WTC11 (cell line): ENCODE measurements at regions not wholly inside any gene's neighbourhood (a gene's known extent, or its start where the extent isn't known, plus 50 kb on each side); places are given as distances from the start of the nearest gene placed in this dataset.

ENCODE experiments used
- ETV6 ChIP-seq: sonication (generic); formaldehyde crosslinking; IDR thresholded peaks from 2 replicates; pipeline ENCODE4 v1.8.1; 2022; ENCODE audit warnings: mild to moderate bottlenecking, missing genetic modification reagents
- NFYB ChIP-seq: sonication (generic); formaldehyde crosslinking; conservative IDR thresholded peaks from 2 replicates; pipeline ENCODE4 v1.8.0; 2022; ENCODE audit warnings: low read depth, missing genetic modification reagents
- SP1 ChIP-seq: sonication (generic); formaldehyde crosslinking; conservative IDR thresholded peaks from 2 replicates; pipeline ENCODE4 v1.8.1; 2022; ENCODE audit warnings: missing genetic modification reagents
- TF ChIP-seq, protein P1 (sequence below): fragments of 200-600 bp; IDR thresholded peaks from 2 replicates; pipeline ENCODE4 v1.8.0; 2022; ENCODE audit warnings: antibody characterized with exemption
- TF ChIP-seq, protein P2 (sequence below): fragments of 250-450 bp; sonication (Bioruptor Pico); IDR thresholded peaks from 2 replicates; pipeline ENCODE4 v1.9.0; 2021; ENCODE audit warnings: mild to moderate bottlenecking
- TF ChIP-seq, protein P3 (sequence below): sonication (generic); formaldehyde crosslinking; IDR thresholded peaks from 2 replicates; pipeline ENCODE4 v1.8.1; 2023; ENCODE audit warnings: mild to moderate bottlenecking, moderate library complexity, missing genetic modification reagents

DNA sequence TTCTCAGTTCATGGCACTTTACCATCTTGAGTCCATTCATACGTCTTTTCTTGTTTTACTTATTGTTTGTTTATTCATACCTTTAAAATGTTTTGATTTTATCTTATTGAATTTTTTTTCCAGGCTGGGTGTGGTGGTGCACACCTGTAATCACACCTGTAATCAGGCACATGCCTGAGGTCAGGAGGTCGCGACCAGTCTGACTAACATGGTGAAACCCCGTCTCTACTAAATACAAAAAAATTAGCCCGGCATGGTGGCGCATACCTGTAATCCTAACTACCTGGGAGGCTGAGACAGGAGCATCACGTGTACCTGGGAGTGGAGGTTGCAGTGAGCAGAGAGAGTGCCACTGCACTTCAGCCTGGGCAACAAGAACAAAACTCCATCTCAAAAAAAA, 104.1 kb upstream of the MROH9 start:
- TF ChIP-seq, protein P1, sequence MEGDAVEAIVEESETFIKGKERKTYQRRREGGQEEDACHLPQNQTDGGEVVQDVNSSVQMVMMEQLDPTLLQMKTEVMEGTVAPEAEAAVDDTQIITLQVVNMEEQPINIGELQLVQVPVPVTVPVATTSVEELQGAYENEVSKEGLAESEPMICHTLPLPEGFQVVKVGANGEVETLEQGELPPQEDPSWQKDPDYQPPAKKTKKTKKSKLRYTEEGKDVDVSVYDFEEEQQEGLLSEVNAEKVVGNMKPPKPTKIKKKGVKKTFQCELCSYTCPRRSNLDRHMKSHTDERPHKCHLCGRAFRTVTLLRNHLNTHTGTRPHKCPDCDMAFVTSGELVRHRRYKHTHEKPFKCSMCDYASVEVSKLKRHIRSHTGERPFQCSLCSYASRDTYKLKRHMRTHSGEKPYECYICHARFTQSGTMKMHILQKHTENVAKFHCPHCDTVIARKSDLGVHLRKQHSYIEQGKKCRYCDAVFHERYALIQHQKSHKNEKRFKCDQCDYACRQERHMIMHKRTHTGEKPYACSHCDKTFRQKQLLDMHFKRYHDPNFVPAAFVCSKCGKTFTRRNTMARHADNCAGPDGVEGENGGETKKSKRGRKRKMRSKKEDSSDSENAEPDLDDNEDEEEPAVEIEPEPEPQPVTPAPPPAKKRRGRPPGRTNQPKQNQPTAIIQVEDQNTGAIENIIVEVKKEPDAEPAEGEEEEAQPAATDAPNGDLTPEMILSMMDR: no peak
- no peak for TF ChIP-seq NFYB (CRISPR knock-in tag)
- TF ChIP-seq, protein P2, sequence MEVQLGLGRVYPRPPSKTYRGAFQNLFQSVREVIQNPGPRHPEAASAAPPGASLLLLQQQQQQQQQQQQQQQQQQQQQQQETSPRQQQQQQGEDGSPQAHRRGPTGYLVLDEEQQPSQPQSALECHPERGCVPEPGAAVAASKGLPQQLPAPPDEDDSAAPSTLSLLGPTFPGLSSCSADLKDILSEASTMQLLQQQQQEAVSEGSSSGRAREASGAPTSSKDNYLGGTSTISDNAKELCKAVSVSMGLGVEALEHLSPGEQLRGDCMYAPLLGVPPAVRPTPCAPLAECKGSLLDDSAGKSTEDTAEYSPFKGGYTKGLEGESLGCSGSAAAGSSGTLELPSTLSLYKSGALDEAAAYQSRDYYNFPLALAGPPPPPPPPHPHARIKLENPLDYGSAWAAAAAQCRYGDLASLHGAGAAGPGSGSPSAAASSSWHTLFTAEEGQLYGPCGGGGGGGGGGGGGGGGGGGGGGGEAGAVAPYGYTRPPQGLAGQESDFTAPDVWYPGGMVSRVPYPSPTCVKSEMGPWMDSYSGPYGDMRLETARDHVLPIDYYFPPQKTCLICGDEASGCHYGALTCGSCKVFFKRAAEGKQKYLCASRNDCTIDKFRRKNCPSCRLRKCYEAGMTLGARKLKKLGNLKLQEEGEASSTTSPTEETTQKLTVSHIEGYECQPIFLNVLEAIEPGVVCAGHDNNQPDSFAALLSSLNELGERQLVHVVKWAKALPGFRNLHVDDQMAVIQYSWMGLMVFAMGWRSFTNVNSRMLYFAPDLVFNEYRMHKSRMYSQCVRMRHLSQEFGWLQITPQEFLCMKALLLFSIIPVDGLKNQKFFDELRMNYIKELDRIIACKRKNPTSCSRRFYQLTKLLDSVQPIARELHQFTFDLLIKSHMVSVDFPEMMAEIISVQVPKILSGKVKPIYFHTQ (CRISPR knock-in tag): no peak
- no peak for TF ChIP-seq SP1 (CRISPR knock-in tag)
- no peak for TF ChIP-seq ETV6
- TF ChIP-seq, protein P3, sequence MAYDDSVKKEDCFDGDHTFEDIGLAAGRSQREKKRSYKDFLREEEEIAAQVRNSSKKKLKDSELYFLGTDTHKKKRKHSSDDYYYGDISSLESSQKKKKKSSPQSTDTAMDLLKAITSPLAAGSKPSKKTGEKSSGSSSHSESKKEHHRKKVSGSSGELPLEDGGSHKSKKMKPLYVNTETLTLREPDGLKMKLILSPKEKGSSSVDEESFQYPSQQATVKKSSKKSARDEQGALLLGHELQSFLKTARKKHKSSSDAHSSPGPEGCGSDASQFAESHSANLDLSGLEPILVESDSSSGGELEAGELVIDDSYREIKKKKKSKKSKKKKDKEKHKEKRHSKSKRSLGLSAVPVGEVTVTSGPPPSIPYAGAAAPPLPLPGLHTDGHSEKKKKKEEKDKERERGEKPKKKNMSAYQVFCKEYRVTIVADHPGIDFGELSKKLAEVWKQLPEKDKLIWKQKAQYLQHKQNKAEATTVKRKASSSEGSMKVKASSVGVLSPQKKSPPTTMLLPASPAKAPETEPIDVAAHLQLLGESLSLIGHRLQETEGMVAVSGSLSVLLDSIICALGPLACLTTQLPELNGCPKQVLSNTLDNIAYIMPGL: no peak
